Neural progenitor cell (in vitro differentiated cells): ENCODE measurements at regions not wholly inside any gene's neighbourhood (a gene's known extent, or its start where the extent isn't known, plus 50 kb on each side); places are given as distances from the start of the nearest gene placed in this dataset.

ENCODE experiments used
- DNase-seq: peaks from one replicate; pipeline ENCODE4 v3.0.0-alpha.2; 2016; ENCODE audit warnings: low spot score
- H2AFZ ChIP-seq: fragments of 200-600 bp; sonication (generic); replicated peaks from 2 replicates; pipeline ENCODE4 v1.6.1; 2016; ENCODE audit warnings: antibody characterized with exemption
- H3F3A ChIP-seq: fragments of 200-600 bp; sonication (generic); 2 replicates; pipeline ENCODE4 v1.6.1; 2016; ENCODE audit warnings: antibody characterized with exemption, low read depth
- H3K27ac ChIP-seq: fragments of 200-600 bp; sonication (generic); 2 replicates; pipeline ENCODE4 v1.5.1; 2016; ENCODE audit warnings: mild to moderate bottlenecking
- H3K27me3 ChIP-seq: fragments of 200-600 bp; sonication (generic); 2 replicates; pipeline ENCODE4 v1.6.1; 2016; ENCODE audit warnings: mild to moderate bottlenecking, moderate library complexity
- H3K36me3 ChIP-seq: fragments of 200-600 bp; sonication (generic); 2 replicates; pipeline ENCODE4 v1.5.1; 2016
- H3K4me1 ChIP-seq: fragments of 200-600 bp; sonication (generic); 2 replicates; pipeline ENCODE4 v1.6.1; 2016; ENCODE audit warnings: mixed run types
- H3K4me2 ChIP-seq: fragments of 200-600 bp; sonication (generic); 2 replicates; pipeline ENCODE4 v1.6.1; 2016
- H3K4me3 ChIP-seq: fragments of 200-600 bp; sonication (generic); 2 replicates; pipeline ENCODE4 v1.5.1; 2016
- H3K79me2 ChIP-seq: fragments of 200-600 bp; sonication (generic); 2 replicates; pipeline ENCODE4 v1.6.1; 2016; ENCODE audit warnings: low read depth
- H3K9ac ChIP-seq: fragments of 200-600 bp; sonication (generic); 2 replicates; pipeline ENCODE4 v1.6.1; 2016
- H3K9me3 ChIP-seq: fragments of 200-600 bp; sonication (generic); 2 replicates; pipeline ENCODE4 v1.5.1; 2016; ENCODE audit warnings: low read depth
- H4K20me1 ChIP-seq: fragments of 200-600 bp; sonication (generic); 2 replicates; pipeline ENCODE4 v1.6.1; 2016; ENCODE audit warnings: low read depth
- H3K27ac Mint-ChIP-seq: 3 replicates; pipeline ENCODE4 v1.8.0; 2021; ENCODE audit warnings: mixed read lengths
- H3K27me3 Mint-ChIP-seq: 2 replicates; pipeline ENCODE4 v1.8.0; 2022; ENCODE audit warnings: low read depth, mild to moderate bottlenecking, inconsistent platforms, moderate library complexity, mixed read lengths; ENCODE audit not compliant: insufficient read depth
- H3K36me3 Mint-ChIP-seq: 3 replicates; pipeline ENCODE4 v1.8.0; 2021; ENCODE audit warnings: mixed read lengths
- H3K4me1 Mint-ChIP-seq: 3 replicates; pipeline ENCODE4 v1.8.0; 2021; ENCODE audit warnings: mixed read lengths
- H3K4me3 Mint-ChIP-seq: 3 replicates; pipeline ENCODE4 v1.8.0; 2021; ENCODE audit warnings: mild to moderate bottlenecking, moderate library complexity, mixed read lengths
- H3K9me3 Mint-ChIP-seq: 3 replicates; pipeline ENCODE4 v1.8.0; 2020; ENCODE audit warnings: mixed read lengths
- EZH2 ChIP-seq: fragments of 200-600 bp; sonication (generic); IDR thresholded peaks from 2 replicates; pipeline ENCODE4 v1.6.1; 2017; ENCODE audit warnings: antibody characterized with exemption, mild to moderate bottlenecking, moderate library complexity
- EZH2phosphoT487 ChIP-seq: fragments of 200-600 bp; sonication (generic); IDR thresholded peaks from 2 replicates; pipeline ENCODE4 v1.6.1; 2017; ENCODE audit warnings: antibody characterized with exemption
- TF ChIP-seq, protein P1 (sequence below): fragments of 200-600 bp; sonication (generic); IDR thresholded peaks from 2 replicates; pipeline ENCODE4 v1.5.1; 2017; ENCODE audit warnings: antibody characterized with exemption, mild to moderate bottlenecking

DNA sequence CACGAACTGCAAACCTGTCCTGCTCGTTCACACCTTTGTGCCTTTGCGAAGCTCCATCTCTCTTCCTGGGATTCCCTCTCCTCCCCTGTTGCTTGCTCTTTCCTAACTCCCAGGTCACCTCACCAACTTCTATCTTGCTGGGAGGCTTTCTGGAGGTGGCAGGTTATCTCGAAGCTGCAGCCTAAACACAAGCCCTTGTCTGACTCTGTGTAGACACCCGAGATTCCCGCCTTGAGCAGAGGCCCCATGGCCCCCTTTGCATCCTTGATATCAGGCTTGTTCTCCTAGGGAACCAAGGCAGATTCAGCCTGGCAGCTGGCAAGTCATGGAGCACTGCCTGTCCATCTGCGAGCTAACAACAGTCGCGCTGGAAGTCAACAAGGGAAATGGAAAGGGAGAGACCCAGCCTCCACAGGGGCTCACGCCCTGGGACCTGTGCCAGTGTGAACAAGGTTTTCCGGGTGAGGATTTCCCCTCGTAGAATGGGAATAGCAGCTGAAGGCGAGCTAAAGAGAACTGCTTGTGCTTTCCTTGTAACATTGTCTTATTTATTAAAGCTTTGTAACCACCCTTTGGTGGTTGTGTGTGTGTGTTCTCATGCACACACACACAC, 109.5 kb upstream of the JUN start:
- Histone ChIP-seq H3K9me3 (no peaks in the 10 kb centered on the region), H4K20me1 (no peaks in the 10 kb centered on the region), H3K79me2 (no peaks in the 10 kb centered on the region), H2AFZ (no peak overlapping the region), H3F3A (no peaks in the 10 kb centered on the region), H3K27me3 (no peaks in the 10 kb centered on the region), H3K4me3 (no peak overlapping the region), H3K36me3 (no peaks in the 10 kb centered on the region), H3K4me2 (no peak overlapping the region), H3K4me1 (peaks cover 11% of the 10 kb centered on the region), H3K27ac (no peak overlapping the region), H3K9ac (no peak overlapping the region)
- Mint-ChIP-seq H3K36me3 (no peaks in the 10 kb centered on the region), H3K4me1 (no peaks in the 10 kb centered on the region), H3K27me3 (no peaks in the 10 kb centered on the region), H3K27ac (no peak overlapping the region), H3K9me3 (no peaks in the 10 kb centered on the region), H3K4me3 (no peak overlapping the region)
- TF ChIP-seq EZH2phosphoT487 (no peak), EZH2 (no peak)
- TF ChIP-seq, protein P1, sequence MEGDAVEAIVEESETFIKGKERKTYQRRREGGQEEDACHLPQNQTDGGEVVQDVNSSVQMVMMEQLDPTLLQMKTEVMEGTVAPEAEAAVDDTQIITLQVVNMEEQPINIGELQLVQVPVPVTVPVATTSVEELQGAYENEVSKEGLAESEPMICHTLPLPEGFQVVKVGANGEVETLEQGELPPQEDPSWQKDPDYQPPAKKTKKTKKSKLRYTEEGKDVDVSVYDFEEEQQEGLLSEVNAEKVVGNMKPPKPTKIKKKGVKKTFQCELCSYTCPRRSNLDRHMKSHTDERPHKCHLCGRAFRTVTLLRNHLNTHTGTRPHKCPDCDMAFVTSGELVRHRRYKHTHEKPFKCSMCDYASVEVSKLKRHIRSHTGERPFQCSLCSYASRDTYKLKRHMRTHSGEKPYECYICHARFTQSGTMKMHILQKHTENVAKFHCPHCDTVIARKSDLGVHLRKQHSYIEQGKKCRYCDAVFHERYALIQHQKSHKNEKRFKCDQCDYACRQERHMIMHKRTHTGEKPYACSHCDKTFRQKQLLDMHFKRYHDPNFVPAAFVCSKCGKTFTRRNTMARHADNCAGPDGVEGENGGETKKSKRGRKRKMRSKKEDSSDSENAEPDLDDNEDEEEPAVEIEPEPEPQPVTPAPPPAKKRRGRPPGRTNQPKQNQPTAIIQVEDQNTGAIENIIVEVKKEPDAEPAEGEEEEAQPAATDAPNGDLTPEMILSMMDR = no peak
- no peak for DNase-seq

DNA sequence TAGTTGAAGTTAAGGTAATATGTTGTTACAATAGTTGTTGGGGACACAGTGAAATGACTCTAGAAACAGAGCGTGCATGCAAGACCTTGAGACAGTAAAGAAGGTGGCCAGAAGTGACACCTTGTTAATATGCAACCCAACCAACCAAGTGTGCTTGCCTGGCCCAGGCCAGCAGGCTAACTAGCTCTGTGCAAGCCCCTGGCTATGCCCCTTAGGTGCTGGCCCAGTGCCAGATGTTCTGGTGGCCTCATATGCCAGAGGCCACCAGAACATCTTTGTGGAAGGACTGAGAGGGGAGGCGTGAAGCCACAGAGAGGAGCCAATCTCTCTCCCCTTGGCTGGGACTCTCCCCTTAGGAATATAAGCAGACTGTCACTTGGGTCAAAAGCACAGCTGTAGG, 111.2 kb upstream of the JUN start:
- H3K4me1 ChIP-seq = peaks cover 11% of the 10 kb centered on the region
- no peaks in the 10 kb centered on the region for H4K20me1 ChIP-seq
- H3F3A ChIP-seq = no peaks in the 10 kb centered on the region
- no peak overlapping the region for H2AFZ ChIP-seq
- TF ChIP-seq EZH2 (no peak), EZH2phosphoT487 (no peak)
- TF ChIP-seq, protein P1 = no peak
- no peak overlapping the region for H3K4me3 ChIP-seq
- no peak overlapping the region for H3K4me2 ChIP-seq
- H3K27me3 Mint-ChIP-seq = no peaks in the 10 kb centered on the region
- no peak overlapping the region for H3K27ac ChIP-seq
- H3K79me2 ChIP-seq = no peaks in the 10 kb centered on the region
- H3K27ac Mint-ChIP-seq = no peak overlapping the region
- H3K27me3 ChIP-seq = no peaks in the 10 kb centered on the region
- no peaks in the 10 kb centered on the region for H3K9me3 Mint-ChIP-seq
- no peak overlapping the region for H3K4me3 Mint-ChIP-seq
- peaks cover 9% of the 10 kb centered on the region for H3K4me1 Mint-ChIP-seq
- no peak overlapping the region for H3K9ac ChIP-seq
- H3K36me3 Mint-ChIP-seq = no peaks in the 10 kb centered on the region
- H3K36me3 ChIP-seq = no peaks in the 10 kb centered on the region
- no peaks in the 10 kb centered on the region for H3K9me3 ChIP-seq
- no peak for DNase-seq

DNA sequence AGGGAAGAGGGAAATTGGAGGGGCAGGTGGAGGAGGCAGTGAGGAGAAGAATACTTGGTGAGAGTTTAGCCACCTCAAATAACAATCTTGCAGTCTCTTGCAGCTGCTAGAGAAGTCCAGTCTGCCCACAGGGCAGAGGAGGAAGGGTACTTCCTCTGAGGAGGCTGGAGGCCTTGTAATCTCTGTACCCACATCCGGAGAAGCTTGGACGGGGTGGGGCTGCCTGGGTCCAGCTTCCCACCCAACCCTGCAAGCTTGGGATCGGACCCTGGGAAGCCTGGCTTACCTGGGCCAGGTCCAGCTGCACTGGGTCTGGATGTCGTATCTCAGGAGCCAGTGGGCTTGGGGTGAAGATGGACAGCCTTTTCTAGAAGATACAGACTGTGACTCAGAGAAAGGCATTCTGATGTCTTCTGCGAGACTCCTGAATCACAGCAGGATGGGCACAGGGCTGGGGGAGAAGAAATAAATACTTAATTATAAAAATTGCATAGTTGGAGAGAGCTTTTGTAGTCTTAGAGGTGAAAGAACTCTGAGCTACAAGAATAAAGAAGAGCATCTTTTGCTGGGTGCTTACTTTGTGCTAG, 111.8 kb upstream of the JUN start:
- H3K27ac Mint-ChIP-seq = no peak overlapping the region
- no peak overlapping the region for H3K4me2 ChIP-seq

More for the DNA sequence above, 111.8 kb upstream of the JUN start:
- Histone ChIP-seq H3K4me1 (peaks cover 11% of the 10 kb centered on the region), H3K36me3 (no peaks in the 10 kb centered on the region), H3K27ac (no peak overlapping the region), H2AFZ (no peak overlapping the region), H3K27me3 (no peaks in the 10 kb centered on the region), H3K9me3 (no peaks in the 10 kb centered on the region), H3K9ac (no peak overlapping the region), H3K79me2 (no peaks in the 10 kb centered on the region), H3K4me3 (no peak overlapping the region), H4K20me1 (no peaks in the 10 kb centered on the region), H3F3A (no peaks in the 10 kb centered on the region)
- Mint-ChIP-seq H3K9me3 (no peaks in the 10 kb centered on the region), H3K27me3 (peaks cover 2% of the 10 kb centered on the region), H3K4me3 (no peak overlapping the region), H3K36me3 (no peaks in the 10 kb centered on the region), H3K4me1 (peaks cover 13% of the 10 kb centered on the region)
- TF ChIP-seq EZH2 (no peak), EZH2phosphoT487 (no peak)
- TF ChIP-seq, protein P1 = no peak
- no peak for DNase-seq
